GM18520 (cell line): ENCODE measurements at regions not wholly inside any gene's neighbourhood (a gene's known extent, or its start where the extent isn't known, plus 50 kb on each side); places are given as distances from the start of the nearest gene placed in this dataset.

Experiments
- ATAC-seq: cut with Tn5 transposase; IDR thresholded peaks from one replicate; pipeline ENCODE4 v1.9.1; 2021; ENCODE audit not compliant: unreplicated experiment

GRCh38 chr10:3432081-3432825 lies 259.7 kb upstream of the PITRM1 start:
- ATAC-seq = no peak

- no peak for ATAC-seq
Measured at GRCh38 chr10:3430501-3430900, 257.9 kb upstream of the PITRM1 start.

GRCh38 chr10:3429676-3430075 lies 257.1 kb upstream of the PITRM1 start:
- no peak for ATAC-seq

- ATAC-seq = no peak
Measured at GRCh38 chr10:3428826-3429225, 256.2 kb upstream of the PITRM1 start.

- no peak for ATAC-seq
Measured at GRCh38 chr10:3427950-3428354, 255.4 kb upstream of the PITRM1 start.

GRCh38 chr10:3427347-3427746 lies 254.8 kb upstream of the PITRM1 start:
- ATAC-seq = no peak

- ATAC-seq = no peak
Measured at GRCh38 chr10:3426190-3426845, 253.7 kb upstream of the PITRM1 start.

- no peak for ATAC-seq
Measured at GRCh38 chr10:3425716-3426115, 253.1 kb upstream of the PITRM1 start.

- no peak for ATAC-seq
Measured at GRCh38 chr10:3425261-3425660, 252.7 kb upstream of the PITRM1 start.

GRCh38 chr10:3424111-3424851 lies 251.7 kb upstream of the PITRM1 start:
- ATAC-seq = no peak

- no peak for ATAC-seq
Measured at GRCh38 chr10:3423384-3423783, 250.8 kb upstream of the PITRM1 start.

- ATAC-seq = no peak
Measured at GRCh38 chr10:3422282-3422681, 249.7 kb upstream of the PITRM1 start.

GRCh38 chr10:3421537-3422257 lies 249.1 kb upstream of the PITRM1 start:
- ATAC-seq = no peak

- no peak for ATAC-seq
Measured at GRCh38 chr10:3420527-3421469, 248.2 kb upstream of the PITRM1 start.

- no peak for ATAC-seq
Measured at GRCh38 chr10:3419719-3420495, 247.3 kb upstream of the PITRM1 start.

GRCh38 chr10:3418926-3419325 lies 246.3 kb upstream of the PITRM1 start:
- ATAC-seq = no peak

GRCh38 chr10:3418041-3418754 lies 245.6 kb upstream of the PITRM1 start:
- no peak for ATAC-seq

GRCh38 chr10:3417096-3417495 lies 244.5 kb upstream of the PITRM1 start:
- no peak for ATAC-seq
